ENCODE measurements at regions not wholly inside any gene's neighbourhood (a gene's known extent, or its start where the extent isn't known, plus 50 kb on each side); places are given as distances from the start of the nearest gene placed in this dataset.

- peak; percentile 98 for DNase-seq (ENCODE audit: low read depth, low spot score)
- ChIA-PET POLR2A (interaction anchor here (1.1 to 1.8 kb wide), 2 partner anchors 187 to 190 kb away, joined by 5 to 9 read pairs; partner anchors contain the start of gene DUSP6), CTCF (interaction anchor here (1.0 kb wide), 1 partner anchor 309 kb away, joined by 3 read pairs; no protein-coding TSS in a partner anchor)
- no peak for TF ChIP-seq CTCF (IDR thresholded peaks at IDR 0.05; ENCODE audit: insufficient read depth, low read length, missing control alignments)
- no peak overlapping the region for H3K4me3 ChIP-seq (ENCODE audit: low read depth, low read length)
Observed at GRCh38 chr12:89162589-89163261, 189.6 kb downstream of the DUSP6 start.

- POLR2A ChIA-PET: no interaction called here
- CTCF ChIA-PET: no interaction called here
- TF ChIP-seq CTCF (IDR thresholded peaks at IDR 0.05; ENCODE audit: insufficient read depth, low read length, missing control alignments): no peak
Observed at GRCh38 chr12:89161557-89161956, 190.7 kb downstream of the DUSP6 start.

GRCh38 chr12:89160716-89161123 lies 191.6 kb downstream of the DUSP6 start:
- no peak for DNase-seq (ENCODE audit: low read depth, low spot score)
- no peak for TF ChIP-seq CTCF (IDR thresholded peaks at IDR 0.05; ENCODE audit: insufficient read depth, low read length, missing control alignments)
- POLR2A ChIA-PET: no interaction called here
- CTCF ChIA-PET: no interaction called here
- H3K4me3 ChIP-seq (ENCODE audit: low read depth, low read length): no peak overlapping the region

More at GRCh38 chr12:89161557-89161956, 190.7 kb downstream of the DUSP6 start:
- no peak for DNase-seq (ENCODE audit: low read depth, low spot score)
- H3K4me3 ChIP-seq (ENCODE audit: low read depth, low read length): no peak overlapping the region

GRCh38 chr12:89157413-89157812 lies 194.9 kb downstream of the DUSP6 start:
- POLR2A ChIA-PET: no interaction called here
- CTCF ChIA-PET: interaction anchor here (1.5 to 1.9 kb wide), 2 partner anchors 53 to 304 kb away, joined by 4 to 8 read pairs; no protein-coding TSS in a partner anchor
- DNase-seq (ENCODE audit: low read depth, low spot score): no peak
- no peak overlapping the region for H3K4me3 ChIP-seq (ENCODE audit: low read depth, low read length)
- no peak for TF ChIP-seq CTCF (IDR thresholded peaks at IDR 0.05; ENCODE audit: insufficient read depth, low read length, missing control alignments)

- TF ChIP-seq CTCF (IDR thresholded peaks at IDR 0.05; ENCODE audit: insufficient read depth, low read length, missing control alignments): no peak
- DNase-seq (ENCODE audit: low read depth, low spot score): peak; percentile 57
- CTCF ChIA-PET: interaction anchor here (1.2 to 1.9 kb wide), 3 partner anchors 52 to 305 kb away, joined by 4 to 8 read pairs (median 5); no protein-coding TSS in a partner anchor
- POLR2A ChIA-PET: interaction anchor here (1.5 kb wide), 1 partner anchor 195 kb away, joined by 7 read pairs; the partner anchor contains the start of gene DUSP6
- no peak overlapping the region for H3K4me3 ChIP-seq (ENCODE audit: low read depth, low read length)
Observed at GRCh38 chr12:89156862-89157262, 195.4 kb downstream of the DUSP6 start.

- H3K4me3 ChIP-seq (ENCODE audit: low read depth, low read length): no peak overlapping the region
- no peak for TF ChIP-seq CTCF (IDR thresholded peaks at IDR 0.05; ENCODE audit: insufficient read depth, low read length, missing control alignments)
- no peak for DNase-seq (ENCODE audit: low read depth, low spot score)
- CTCF ChIA-PET: interaction anchor here (1.2 to 1.9 kb wide), 3 partner anchors 51 to 306 kb away, joined by 4 to 8 read pairs (median 5); no protein-coding TSS in a partner anchor
- POLR2A ChIA-PET: interaction anchor here (1.5 kb wide), 1 partner anchor 196 kb away, joined by 7 read pairs; the partner anchor contains the start of gene DUSP6
Observed at GRCh38 chr12:89156340-89156739, 196.0 kb downstream of the DUSP6 start.
